Natural killer cell (primary cell): ENCODE measurements at regions not wholly inside any gene's neighbourhood (a gene's known extent, or its start where the extent isn't known, plus 50 kb on each side); places are given as distances from the start of the nearest gene placed in this dataset.

Experiments
- ATAC-seq, 3 donors: fragments of 150-1000 bp in 2 of 3; fragments of 200-7000 bp in 1 of 3; cut with Tn5 transposase; 1 replicate in 1 of 3; 2 replicates in 2 of 3; pipeline ENCODE4 v1.10.0; 2021; ENCODE audit warnings: mild to moderate bottlenecking in 2 of 3, moderate library complexity in 2 of 3
- DNase-seq, 2 donors: peaks; one replicate each; pipeline versions ENCODE4 v3.0.0 to v3.0.0-alpha.2; 2013 to 2021; ENCODE audit warnings: mixed read lengths in 1 of 2
- H3K27ac ChIP-seq: one replicate; pipeline ENCODE4 v1.5.1; 2013; ENCODE audit warnings: mild to moderate bottlenecking, low read length
- H3K27me3 ChIP-seq: one replicate; pipeline ENCODE4 v1.6.1; 2013; ENCODE audit warnings: low read length; ENCODE audit not compliant: control insufficient read depth, insufficient read depth
- H3K36me3 ChIP-seq: one replicate; pipeline ENCODE4 v1.6.1; 2013; ENCODE audit warnings: low read length; ENCODE audit not compliant: control insufficient read depth, insufficient read depth
- H3K4me1 ChIP-seq: one replicate; pipeline ENCODE4 v1.6.1; 2013; ENCODE audit warnings: low read length; ENCODE audit not compliant: control insufficient read depth, insufficient read depth
- H3K4me3 ChIP-seq: one replicate; pipeline ENCODE4 v1.5.1; 2013; ENCODE audit warnings: low read length
- H3K9me3 ChIP-seq: one replicate; pipeline ENCODE4 v1.6.1; 2013; ENCODE audit warnings: low read length; ENCODE audit not compliant: control insufficient read depth, insufficient read depth
- H3K27ac Mint-ChIP-seq, 2 donors: one replicate each; pipeline ENCODE4 v1.8.0; 2022; ENCODE audit warnings: mild to moderate bottlenecking in 2 of 2, mixed read lengths in 2 of 2, moderate library complexity in 1 of 2
- H3K27me3 Mint-ChIP-seq, 2 donors: one replicate each; pipeline ENCODE4 v1.8.0; 2022; ENCODE audit warnings: low read depth in 2 of 2, mixed read lengths in 2 of 2
- H3K36me3 Mint-ChIP-seq: one replicate; pipeline ENCODE4 v1.8.0; 2022; ENCODE audit warnings: mixed read lengths
- H3K4me1 Mint-ChIP-seq, 2 donors: one replicate each; pipeline ENCODE4 v1.8.0; 2022; ENCODE audit warnings: mixed read lengths in 2 of 2
- H3K4me3 Mint-ChIP-seq: one replicate; pipeline ENCODE4 v1.8.0; 2022; ENCODE audit warnings: mild to moderate bottlenecking, moderate library complexity, mixed read lengths
- H3K9me3 Mint-ChIP-seq, 2 donors: one replicate each; pipeline ENCODE4 v1.8.0; 2022; ENCODE audit warnings: mixed read lengths in 2 of 2
- WGBS: methylation state at CpG from one replicate; pipeline ENCODE4 v1.1.7; 2013; ENCODE audit warnings: missing lambda C conversion rate; ENCODE audit not compliant: insufficient coverage; 5-methylcytosine and 5-hydroxymethylcytosine counted together
- intact Hi-C: fragments of 100-400 bp; cut with micrococcal nuclease; formaldehyde crosslinking; loops from one replicate; pipeline ENCODE4 v1.14.2; 2022
- TF ChIP-seq, protein P1 (sequence below): fragments of 200-600 bp; IDR thresholded peaks from one replicate; pipeline ENCODE4 v1.8.0; 2022; ENCODE audit warnings: antibody characterized with exemption

GRCh38 chr1:98075626-98076025, 154.8 kb upstream of the DPYD start:
- 100% methylated on average over 1 of the region's 1 CpG for WGBS

DNA sequence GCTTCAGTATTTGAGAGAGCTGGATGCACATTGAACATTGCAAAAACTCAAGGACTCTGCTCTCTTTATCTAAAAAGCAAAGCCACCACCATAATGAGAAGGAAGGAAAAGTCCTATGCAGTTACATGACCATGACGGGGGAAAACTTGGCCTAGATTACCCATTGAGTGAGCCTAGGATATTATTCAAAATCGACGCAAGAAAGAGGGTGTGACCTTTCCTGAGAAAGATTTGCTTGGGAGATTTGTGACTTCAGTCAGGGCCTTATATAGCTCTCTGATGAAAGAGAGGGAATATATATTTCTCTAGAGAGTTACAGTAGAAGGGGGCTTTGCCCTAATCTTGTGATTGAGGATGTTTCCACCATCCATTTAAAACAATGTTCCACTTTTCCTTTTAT, 153.0 kb upstream of the DPYD start:
- Mint-ChIP-seq H3K4me1 (peaks cover 5 to 6% of the 10 kb centered on the region in 2 donors), H3K36me3 (no peaks in the 10 kb centered on the region), H3K27me3 (peaks cover 5 to 10% of the 10 kb centered on the region in 2 donors), H3K4me3 (no peak overlapping the region), H3K27ac (no peak overlapping the region), H3K9me3 (no peaks in the 10 kb centered on the region)
- Histone ChIP-seq H3K36me3 (no peaks in the 10 kb centered on the region), H3K4me3 (no peak overlapping the region), H3K27me3 (no peaks in the 10 kb centered on the region), H3K9me3 (no peaks in the 10 kb centered on the region), H3K4me1 (no peaks in the 10 kb centered on the region), H3K27ac (no peak overlapping the region)
- intact Hi-C loops = no loop called here
- DNase-seq (no peak), ATAC-seq (no peak)
- 96% methylated on average over 3 of the region's 3 CpGs for WGBS
- TF ChIP-seq, protein P1, sequence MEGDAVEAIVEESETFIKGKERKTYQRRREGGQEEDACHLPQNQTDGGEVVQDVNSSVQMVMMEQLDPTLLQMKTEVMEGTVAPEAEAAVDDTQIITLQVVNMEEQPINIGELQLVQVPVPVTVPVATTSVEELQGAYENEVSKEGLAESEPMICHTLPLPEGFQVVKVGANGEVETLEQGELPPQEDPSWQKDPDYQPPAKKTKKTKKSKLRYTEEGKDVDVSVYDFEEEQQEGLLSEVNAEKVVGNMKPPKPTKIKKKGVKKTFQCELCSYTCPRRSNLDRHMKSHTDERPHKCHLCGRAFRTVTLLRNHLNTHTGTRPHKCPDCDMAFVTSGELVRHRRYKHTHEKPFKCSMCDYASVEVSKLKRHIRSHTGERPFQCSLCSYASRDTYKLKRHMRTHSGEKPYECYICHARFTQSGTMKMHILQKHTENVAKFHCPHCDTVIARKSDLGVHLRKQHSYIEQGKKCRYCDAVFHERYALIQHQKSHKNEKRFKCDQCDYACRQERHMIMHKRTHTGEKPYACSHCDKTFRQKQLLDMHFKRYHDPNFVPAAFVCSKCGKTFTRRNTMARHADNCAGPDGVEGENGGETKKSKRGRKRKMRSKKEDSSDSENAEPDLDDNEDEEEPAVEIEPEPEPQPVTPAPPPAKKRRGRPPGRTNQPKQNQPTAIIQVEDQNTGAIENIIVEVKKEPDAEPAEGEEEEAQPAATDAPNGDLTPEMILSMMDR = no peak

More at GRCh38 chr1:98075626-98076025, 154.8 kb upstream of the DPYD start:
- Histone ChIP-seq H3K27me3 (no peaks in the 10 kb centered on the region), H3K36me3 (no peaks in the 10 kb centered on the region), H3K4me3 (no peak overlapping the region), H3K9me3 (no peaks in the 10 kb centered on the region), H3K4me1 (no peaks in the 10 kb centered on the region), H3K27ac (no peak overlapping the region)
- DNase-seq (no peak), ATAC-seq (no peak)
- Mint-ChIP-seq H3K27ac (no peak overlapping the region), H3K4me1 (peaks cover 5 to 6% of the 10 kb centered on the region in 2 donors), H3K27me3 (peaks cover 5 to 10% of the 10 kb centered on the region in 2 donors), H3K4me3 (no peak overlapping the region), H3K9me3 (no peaks in the 10 kb centered on the region), H3K36me3 (no peaks in the 10 kb centered on the region)
- intact Hi-C loops = no loop called here
- TF ChIP-seq, protein P1 = no peak

- Mint-ChIP-seq H3K36me3 (no peaks in the 10 kb centered on the region), H3K27me3 (peaks cover 5 to 10% of the 10 kb centered on the region in 2 donors), H3K27ac (no peak overlapping the region), H3K9me3 (no peaks in the 10 kb centered on the region), H3K4me3 (no peak overlapping the region), H3K4me1 (peaks cover 5 to 6% of the 10 kb centered on the region in 2 donors)
- TF ChIP-seq, protein P1 = no peak
- ATAC-seq = no peak
- H3K27ac ChIP-seq = no peak overlapping the region
- no peaks in the 10 kb centered on the region for H3K4me1 ChIP-seq
- no peaks in the 10 kb centered on the region for H3K27me3 ChIP-seq
- H3K9me3 ChIP-seq = no peaks in the 10 kb centered on the region
- intact Hi-C loops = no loop called here
- DNase-seq = no peak
- no peaks in the 10 kb centered on the region for H3K36me3 ChIP-seq
- WGBS = 87% methylated on average over 3 of the region's 3 CpGs
- no peak overlapping the region for H3K4me3 ChIP-seq
These were observed 152.3 kb upstream of the DPYD start for GRCh38 chr1:98073106-98073505.

DNA sequence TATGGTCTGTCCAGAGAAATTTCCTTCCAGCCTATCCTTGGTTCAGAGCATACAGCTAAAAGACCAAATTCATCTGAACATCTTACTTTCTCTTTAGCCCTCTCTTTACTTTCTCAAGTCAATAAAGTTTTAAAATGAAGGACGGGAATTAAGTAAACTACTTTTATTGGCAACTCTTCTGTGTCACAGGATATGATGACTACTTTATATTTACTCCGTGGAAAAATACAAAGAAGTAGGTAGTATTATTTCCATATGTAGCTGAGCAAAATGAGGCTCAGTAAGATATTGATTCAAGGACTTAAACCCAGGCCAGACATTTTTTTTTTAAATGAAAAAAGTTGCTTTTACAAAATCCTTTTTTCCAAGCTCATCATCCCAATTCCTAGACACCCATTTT, 151.2 kb upstream of the DPYD start:
- intact Hi-C loops = no loop called here
- Histone ChIP-seq H3K9me3 (no peaks in the 10 kb centered on the region), H3K27ac (no peak overlapping the region), H3K27me3 (no peaks in the 10 kb centered on the region), H3K4me3 (no peak overlapping the region), H3K4me1 (no peaks in the 10 kb centered on the region), H3K36me3 (no peaks in the 10 kb centered on the region)
- Mint-ChIP-seq H3K4me3 (no peak overlapping the region), H3K9me3 (no peaks in the 10 kb centered on the region), H3K4me1 (peaks cover 5% of the 10 kb centered on the region in 2 donors), H3K27me3 (peaks cover 8 to 10% of the 10 kb centered on the region in 2 donors), H3K27ac (no peak overlapping the region), H3K36me3 (no peaks in the 10 kb centered on the region)
- TF ChIP-seq, protein P1 = no peak
- DNase-seq (no peak), ATAC-seq (no peak)
- no CpG with 5 or more reads among the region's 2 CpGs for WGBS
